ENCODE measurements at regions not wholly inside any gene's neighbourhood (a gene's known extent, or its start where the extent isn't known, plus 50 kb on each side); places are given as distances from the start of the nearest gene placed in this dataset.

- Histone ChIP-seq H3K27ac (ENCODE audit: low read length in 2 of 2) (no peak overlapping the region), H3K9ac (ENCODE audit: low read length) (no peak overlapping the region), H3K4me3 (ENCODE audit: control extremely low read depth in 1 of 5, extremely low read depth in 1 of 5, insufficient read depth in 1 of 5, low read depth in 2 of 5, low read length in 4 of 5) (no peak overlapping the region), H3K36me3 (replicated peaks in 1 of 2; ENCODE audit: control extremely low read depth in 1 of 2, control insufficient read depth in 1 of 2, extremely low read depth in 1 of 2, insufficient read depth in 2 of 2, low read length in 1 of 2) (no peaks in the 10 kb centered on the region), H2AFZ (ENCODE audit: insufficient read depth, low read depth, low read length, poor library complexity, severe bottlenecking) (no peak overlapping the region), H3K9me3 (ENCODE audit: control extremely low read depth in 1 of 3, control insufficient read depth in 2 of 3, insufficient read depth in 1 of 3, low read length in 2 of 3) (no peaks in the 10 kb centered on the region), H4K20me1 (ENCODE audit: control insufficient read depth, insufficient read depth, low read length, poor library complexity, severe bottlenecking) (no peaks in the 10 kb centered on the region), H3K79me2 (ENCODE audit: control insufficient read depth, insufficient read depth, low read length) (no peaks in the 10 kb centered on the region), H3K27me3 (replicated peaks in 1 of 4; ENCODE audit: control extremely low read depth in 1 of 4, control insufficient read depth in 3 of 4, insufficient read depth in 4 of 4, low read length in 3 of 4) (no peaks in the 10 kb centered on the region), H3K4me1 (ENCODE audit: control insufficient read depth in 2 of 2, insufficient read depth in 2 of 2, low read length in 2 of 2) (no peaks in the 10 kb centered on the region), H3K4me2 (replicated peaks; ENCODE audit: low read depth, low read length, poor library complexity, severe bottlenecking) (no peak overlapping the region)
- Mint-ChIP-seq H3K9me3 (ENCODE audit: insufficient read depth) (peaks cover 2% of the 10 kb centered on the region), H3K27me3 (no peaks in the 10 kb centered on the region), H3K4me1 (no peaks in the 10 kb centered on the region), H3K4me3 (no peak overlapping the region), H3K27ac (no peak overlapping the region)
- no peak for DNase-seq
- POLR2A ChIA-PET, result no interaction called here
- ATAC-seq (ENCODE audit: low read depth), result no peak
- intact Hi-C loops (cut with micrococcal nuclease), result no loop called here
- TF ChIP-seq EZH2 (IDR thresholded peaks at IDR 0.05; ENCODE audit: borderline replicate concordance, insufficient read depth, low read depth, low read length, poor library complexity, severe bottlenecking) (no peak), CTCF (IDR thresholded peaks at IDR 0.05) (no peak)
- WGBS (ENCODE audit: insufficient coverage), result no CpG with 5 or more reads among the region's 6 CpGs
- CTCF ChIA-PET, result no interaction called here
These were observed 227.3 kb upstream of the DAAM1 start for GRCh38 chr14:58961045-58961731.

GRCh38 chr14:58963873-58964597 lies 224.4 kb upstream of the DAAM1 start:
- H2AFZ ChIP-seq (ENCODE audit: insufficient read depth, low read depth, low read length, poor library complexity, severe bottlenecking), result no peak overlapping the region
- H3K27me3 ChIP-seq (replicated peaks in 1 of 4; ENCODE audit: control extremely low read depth in 1 of 4, control insufficient read depth in 3 of 4, insufficient read depth in 4 of 4, low read length in 3 of 4), result no peaks in the 10 kb centered on the region
- H3K79me2 ChIP-seq (ENCODE audit: control insufficient read depth, insufficient read depth, low read length), result no peaks in the 10 kb centered on the region
- intact Hi-C loops (cut with micrococcal nuclease), result no loop called here
- no peak for TF ChIP-seq CTCF (IDR thresholded peaks at IDR 0.05)
- no peak for TF ChIP-seq EZH2 (IDR thresholded peaks at IDR 0.05; ENCODE audit: borderline replicate concordance, insufficient read depth, low read depth, low read length, poor library complexity, severe bottlenecking)
- Mint-ChIP-seq H3K9me3 (ENCODE audit: insufficient read depth) (no peaks in the 10 kb centered on the region), H3K27me3 (no peaks in the 10 kb centered on the region), H3K4me1 (no peaks in the 10 kb centered on the region), H3K4me3 (no peak overlapping the region), H3K27ac (no peak overlapping the region)
- CTCF ChIA-PET, result no interaction called here
- 94% methylated on average over 3 of the region's 5 CpGs for WGBS (ENCODE audit: insufficient coverage)
- ATAC-seq (ENCODE audit: low read depth) (no peak), DNase-seq (no peak)
- H3K9me3 ChIP-seq (ENCODE audit: control extremely low read depth in 1 of 3, control insufficient read depth in 2 of 3, insufficient read depth in 1 of 3, low read length in 2 of 3), result peaks cover 0 to 2% (median 0%) of the 10 kb centered on the region in 3 donors
- H3K36me3 ChIP-seq (replicated peaks in 1 of 2; ENCODE audit: control extremely low read depth in 1 of 2, control insufficient read depth in 1 of 2, extremely low read depth in 1 of 2, insufficient read depth in 2 of 2, low read length in 1 of 2), result no peaks in the 10 kb centered on the region
- POLR2A ChIA-PET, result no interaction called here
- no peak overlapping the region for H3K4me3 ChIP-seq (ENCODE audit: control extremely low read depth in 1 of 5, extremely low read depth in 1 of 5, insufficient read depth in 1 of 5, low read depth in 2 of 5, low read length in 4 of 5)
- no peak overlapping the region for H3K9ac ChIP-seq (ENCODE audit: low read length)
- no peaks in the 10 kb centered on the region for H4K20me1 ChIP-seq (ENCODE audit: control insufficient read depth, insufficient read depth, low read length, poor library complexity, severe bottlenecking)
- no peak overlapping the region for H3K27ac ChIP-seq (ENCODE audit: low read length in 2 of 2)
- H3K4me2 ChIP-seq (replicated peaks; ENCODE audit: low read depth, low read length, poor library complexity, severe bottlenecking), result no peak overlapping the region
- H3K4me1 ChIP-seq (ENCODE audit: control insufficient read depth in 2 of 2, insufficient read depth in 2 of 2, low read length in 2 of 2), result no peaks in the 10 kb centered on the region

All from B cell (primary cell).